GM18909 (cell line): ENCODE measurements at regions not wholly inside any gene's neighbourhood (a gene's known extent, or its start where the extent isn't known, plus 50 kb on each side); places are given as distances from the start of the nearest gene placed in this dataset.

Experiments used
- ATAC-seq: cut with Tn5 transposase; IDR thresholded peaks from one replicate; pipeline ENCODE4 v1.9.1; 2021; ENCODE audit warnings: mild to moderate bottlenecking; ENCODE audit not compliant: unreplicated experiment, poor library complexity

DNA sequence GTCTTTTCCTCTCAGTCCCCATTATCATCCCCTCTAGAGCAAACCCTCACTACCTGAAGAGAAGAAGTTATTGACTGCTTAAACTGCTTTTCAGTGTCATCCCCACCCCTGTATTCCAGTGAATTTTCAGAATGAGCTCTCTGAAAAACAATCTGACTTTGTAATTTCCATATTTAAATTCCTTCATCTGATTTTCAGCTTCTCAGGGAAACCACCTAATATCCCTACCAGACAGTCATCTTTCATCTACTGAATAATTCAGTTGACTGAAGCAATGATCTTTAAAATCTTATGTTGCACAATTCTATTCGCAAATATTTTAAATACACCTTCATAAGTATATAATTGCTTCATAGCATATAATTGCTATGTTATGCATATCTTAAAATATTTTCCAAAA is 258.7 kb downstream of the HTR1B start:
- no peak for ATAC-seq

- no peak for ATAC-seq
Measured at GRCh38 chr6:77183447-77183846, 279.8 kb downstream of the HTR1B start.

GRCh38 chr6:77181749-77182148 is 281.5 kb downstream of the HTR1B start:
- ATAC-seq: no peak

DNA sequence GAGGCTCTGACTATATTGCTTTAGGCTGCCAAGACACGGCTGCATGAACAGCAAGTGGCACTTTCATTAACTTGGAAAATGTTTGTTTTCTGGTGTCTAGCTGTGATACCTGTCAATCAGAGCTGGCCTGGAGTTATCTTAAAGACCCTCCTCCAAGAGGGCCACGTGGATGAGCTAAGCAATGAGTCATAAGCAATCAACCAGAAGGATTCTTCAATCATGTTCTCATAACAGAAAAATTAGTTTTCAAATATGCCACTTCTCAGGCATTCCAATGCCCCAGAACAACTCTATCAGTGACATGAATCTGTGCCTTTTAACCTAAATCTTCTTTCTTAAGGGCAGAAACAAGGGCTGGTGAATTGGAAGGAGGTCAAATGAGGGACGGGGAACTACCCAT is 283.0 kb downstream of the HTR1B start:
- ATAC-seq: no peak

- ATAC-seq: no peak
Measured at GRCh38 chr6:77178821-77179220, 284.5 kb downstream of the HTR1B start.

- no peak for ATAC-seq
Measured at GRCh38 chr6:77177470-77177869, 285.8 kb downstream of the HTR1B start.

DNA sequence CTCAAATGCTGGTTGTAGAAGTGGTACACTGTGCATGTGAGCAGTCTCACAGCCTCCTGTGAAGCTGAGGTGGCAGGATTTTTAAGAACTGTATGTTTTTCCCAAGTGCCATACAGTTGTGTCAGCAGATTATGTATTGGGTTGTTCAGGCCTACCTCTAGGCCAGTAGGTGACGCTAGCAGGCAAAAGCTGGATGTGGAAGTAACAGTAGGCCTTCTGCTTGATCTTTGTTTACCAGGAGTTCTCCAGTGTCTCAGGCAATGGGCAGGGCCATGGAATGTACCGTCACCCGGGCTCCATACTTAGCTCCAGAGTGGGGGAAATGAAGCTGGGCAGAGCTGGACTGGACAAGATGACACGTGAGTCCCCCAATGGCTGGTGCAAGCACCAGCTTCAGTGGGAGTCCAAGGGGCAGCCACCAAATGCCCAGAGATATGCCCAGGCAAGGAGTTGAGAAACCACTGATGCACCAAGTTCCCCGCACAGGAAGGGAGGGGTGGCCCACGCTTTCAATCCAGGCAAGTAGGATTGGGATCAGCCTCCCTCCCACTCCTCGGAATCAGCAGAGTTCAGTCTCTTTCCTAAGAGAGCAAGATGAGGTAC is 289.7 kb downstream of the HTR1B start:
- ATAC-seq: no peak

GRCh38 chr6:77172578-77172977 is 290.7 kb downstream of the HTR1B start:
- ATAC-seq: no peak

GRCh38 chr6:77159730-77160129 is 303.6 kb downstream of the HTR1B start:
- no peak for ATAC-seq

- no peak for ATAC-seq
Measured at GRCh38 chr6:77151241-77151640, 312.1 kb downstream of the HTR1B start.

DNA sequence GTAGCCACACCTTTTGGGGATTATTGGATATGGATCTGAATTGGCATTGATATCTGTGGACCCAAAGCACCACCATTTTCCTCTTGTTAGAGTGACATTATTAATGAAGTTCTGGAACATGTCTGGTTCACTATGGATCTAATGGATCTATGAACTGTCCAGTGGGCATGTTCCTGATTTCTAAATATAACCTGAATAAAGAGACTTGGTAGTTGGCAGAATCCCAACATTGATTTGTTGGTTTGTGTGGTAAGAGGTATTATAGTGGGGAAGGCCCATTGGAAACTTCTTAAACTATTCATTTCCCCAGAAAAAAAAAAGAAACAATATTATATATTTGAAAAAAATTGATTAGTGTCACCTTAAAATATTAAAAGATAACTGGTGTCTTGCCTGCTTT is 312.6 kb downstream of the HTR1B start:
- ATAC-seq: no peak

- no peak for ATAC-seq
Measured at GRCh38 chr6:77145244-77145643, 318.0 kb downstream of the HTR1B start.

GRCh38 chr6:77143659-77144447 is 319.4 kb downstream of the HTR1B start:
- ATAC-seq: no peak

DNA sequence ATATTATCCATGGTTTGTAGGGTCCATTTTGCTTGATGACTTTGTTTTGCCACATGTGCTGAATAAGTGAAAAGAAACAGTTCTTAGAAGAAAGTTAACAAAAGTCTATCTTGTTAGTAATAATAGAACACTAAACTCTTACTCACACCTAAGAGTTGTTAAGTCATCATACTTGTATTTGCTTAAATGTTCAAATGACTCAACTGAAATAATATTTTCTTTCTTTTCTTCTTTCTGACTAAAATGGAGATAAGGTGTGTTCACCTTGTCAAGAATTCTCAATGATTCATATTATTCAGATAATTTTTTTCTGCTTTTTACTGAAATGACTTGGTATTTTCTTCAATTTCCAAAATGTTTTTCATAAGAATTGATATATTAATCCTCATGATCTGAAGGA is 327.2 kb downstream of the HTR1B start:
- no peak for ATAC-seq

- no peak for ATAC-seq
Measured at GRCh38 chr6:77133031-77133430, 330.3 kb downstream of the HTR1B start.

DNA sequence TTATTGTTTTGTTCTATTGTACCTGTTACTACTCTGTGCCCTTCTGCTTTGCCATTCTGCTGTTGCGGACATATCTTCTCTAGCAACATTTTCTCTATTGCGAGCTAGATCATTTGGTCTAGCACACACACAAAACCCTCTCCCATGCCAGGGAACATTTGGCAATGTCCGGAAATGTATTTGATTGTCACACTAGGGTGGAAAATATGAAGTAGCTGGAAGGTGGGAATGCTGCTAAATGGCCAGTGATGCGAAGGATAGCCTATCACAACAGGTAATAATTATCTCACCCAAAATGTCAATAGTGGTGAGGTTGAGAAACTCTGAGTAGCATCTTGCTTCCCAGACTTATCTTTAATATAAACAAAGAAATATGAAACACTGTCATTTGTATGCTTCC is 331.9 kb downstream of the HTR1B start:
- ATAC-seq: no peak

DNA sequence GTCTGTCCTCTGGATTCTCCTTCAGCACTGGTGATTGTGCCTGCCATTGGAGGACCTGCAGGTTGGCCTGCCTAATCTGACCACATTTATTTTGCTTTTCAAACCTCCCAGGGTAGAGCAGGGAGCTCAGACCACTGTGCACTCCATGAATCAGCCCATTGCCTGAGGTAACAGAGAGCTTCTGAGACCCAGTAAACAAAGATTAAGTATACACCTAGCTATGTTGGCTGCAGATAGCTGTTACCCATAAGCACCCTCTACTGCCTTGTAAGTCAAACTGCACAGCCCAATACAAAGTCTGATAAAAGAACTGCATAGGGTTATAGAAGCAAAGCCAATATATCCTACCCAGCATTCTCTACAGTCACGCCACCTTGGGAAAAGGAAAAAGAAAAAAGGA is 338.7 kb downstream of the HTR1B start:
- ATAC-seq: no peak

DNA sequence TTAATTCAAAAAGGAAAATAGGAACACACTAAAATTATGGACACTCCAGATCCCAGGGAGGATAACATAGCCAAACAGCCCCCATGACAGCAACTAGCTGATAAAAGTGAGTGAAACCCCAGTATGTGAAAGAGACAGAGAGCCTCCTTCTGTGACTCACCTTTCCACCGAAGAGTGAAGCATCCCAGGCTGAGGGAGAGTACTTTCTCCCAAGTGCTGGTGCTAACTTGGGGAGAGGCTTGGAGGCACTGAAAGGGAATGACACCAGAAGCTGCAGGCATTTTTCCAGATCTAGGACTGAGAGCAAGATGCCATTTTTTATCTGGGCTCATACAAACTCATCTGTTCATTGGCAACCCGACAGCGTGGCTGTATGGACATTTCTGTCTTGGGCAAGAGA is 339.8 kb downstream of the HTR1B start:
- ATAC-seq: no peak

- no peak for ATAC-seq
Measured at GRCh38 chr6:77106992-77107391, 356.3 kb downstream of the HTR1B start.

DNA sequence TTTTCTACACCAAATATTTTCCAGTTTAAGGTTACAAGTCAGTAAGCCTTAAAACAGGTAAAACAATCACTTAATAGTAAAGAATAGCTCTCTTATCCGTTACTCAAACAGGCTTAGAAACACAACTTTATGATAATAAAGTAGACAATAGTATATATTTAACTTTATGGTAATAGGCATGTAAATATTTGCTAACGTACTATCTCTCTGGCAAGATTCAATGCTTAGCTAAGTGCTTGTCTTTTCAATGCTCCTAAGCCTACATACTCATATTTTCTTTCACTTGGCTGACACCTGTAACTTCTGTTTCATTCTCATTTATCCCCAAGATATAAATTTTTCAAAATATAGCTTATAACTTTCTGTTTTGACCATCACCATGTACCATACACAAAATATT is 358.2 kb downstream of the HTR1B start:
- no peak for ATAC-seq

GRCh38 chr6:77097940-77098339 is 365.4 kb downstream of the HTR1B start:
- no peak for ATAC-seq

- no peak for ATAC-seq
Measured at GRCh38 chr6:77095936-77096627, 367.2 kb downstream of the HTR1B start.
